H1 (cell line): ENCODE measurements at regions not wholly inside any gene's neighbourhood (a gene's known extent, or its start where the extent isn't known, plus 50 kb on each side); places are given as distances from the start of the nearest gene placed in this dataset.

Experiments
- CTCF ChIA-PET: fragments of 300-600 bp; sonication (Branson Sonifier 250); formaldehyde crosslinking; loops from one replicate; lab custom pipeline; 2021; ENCODE audit not compliant: partially characterized antibody; lab: Charles Lee
- POLR2A ChIA-PET: fragments of 300-600 bp; sonication (Branson Sonifier 250); formaldehyde crosslinking; loops from one replicate; lab custom pipeline; 2021; ENCODE audit warnings: inconsistent platforms; ENCODE audit not compliant: partially characterized antibody; lab: Charles Lee
- DNase-seq, 2 experiments: peaks; one replicate each; pipeline versions ENCODE4 v3.0.0 to v3.0.0-alpha.2; 2010 to 2022; ENCODE audit warnings: low spot score in 2 of 2, low read depth in 1 of 2, mixed read lengths in 1 of 2
- FAIRE-seq: peaks from 2 replicates; lab custom pipeline; 2011; peaks lifted over from hg19 to GRCh38; lab: Jason Lieb, UNC
- H2AFZ ChIP-seq: 2 replicates; pipeline ENCODE4 v1.8.1; 2012; ENCODE audit warnings: low read length, inconsistent platforms
- H2AK5ac ChIP-seq: 2 replicates; pipeline ENCODE4 v1.6.1; 2013; ENCODE audit warnings: low read depth, low read length
- H2BK120ac ChIP-seq: replicated peaks from 2 replicates; pipeline ENCODE3; 2013; ENCODE audit warnings: low read depth, low read length, inconsistent platforms
- H2BK12ac ChIP-seq: 2 replicates; pipeline ENCODE4 v1.6.1; 2013; ENCODE audit warnings: low read depth, low read length
- H2BK15ac ChIP-seq: 2 replicates; pipeline ENCODE4 v1.6.1; 2013; ENCODE audit warnings: low read length
- H2BK20ac ChIP-seq: 2 replicates; pipeline ENCODE4 v1.6.1; 2013; ENCODE audit warnings: low read length
- H2BK5ac ChIP-seq: 2 replicates; pipeline ENCODE4 v1.6.1; 2013; ENCODE audit warnings: low read depth, low read length
- H3K14ac ChIP-seq: 2 replicates; pipeline ENCODE4 v1.6.1; 2013; ENCODE audit warnings: inconsistent platforms; ENCODE audit not compliant: insufficient read length
- H3K18ac ChIP-seq: 2 replicates; pipeline ENCODE4 v1.6.1; 2013; ENCODE audit warnings: low read length; ENCODE audit errors: extremely low read depth
- H3K23ac ChIP-seq: 2 replicates; pipeline ENCODE4 v1.6.1; 2013; ENCODE audit warnings: inconsistent platforms; ENCODE audit not compliant: insufficient read length
- H3K23me2 ChIP-seq: 2 replicates; pipeline ENCODE4 v1.6.1; 2013; ENCODE audit warnings: low read depth, low read length
- H3K27ac ChIP-seq: 2 replicates; pipeline ENCODE4 v1.6.1; 2011; ENCODE audit warnings: low read depth, low read length, inconsistent platforms
- H3K27me3 ChIP-seq, 4 experiments: replicated peaks in 1 of 4; 1 replicate in 1 of 4; 2 replicates in 3 of 4; pipeline versions ENCODE4 v1.6.1 to v1.8.1; 2011 to 2013; ENCODE audit warnings: low read length in 3 of 4, mild to moderate bottlenecking in 3 of 4, inconsistent platforms in 2 of 4, mixed read lengths in 2 of 4, moderate library complexity in 1 of 4; ENCODE audit not compliant: control insufficient read depth in 3 of 4, insufficient read depth in 3 of 4; ENCODE audit errors: extremely low read depth in 1 of 4
- H3K36me3 ChIP-seq, 4 experiments: 2 replicates each; pipeline versions ENCODE4 v1.6.1 to v1.8.1; 2011 to 2013; ENCODE audit warnings: mild to moderate bottlenecking in 4 of 4, low read length in 3 of 4, moderate library complexity in 2 of 4, control low read depth in 1 of 4, inconsistent platforms in 1 of 4; ENCODE audit not compliant: insufficient read depth in 4 of 4, control insufficient read depth in 2 of 4
- H3K4ac ChIP-seq: replicated peaks from 2 replicates; pipeline ENCODE3; 2013; ENCODE audit warnings: low read length, low read depth, mixed read lengths, inconsistent platforms; ENCODE audit not compliant: insufficient read length
- H3K4me1 ChIP-seq, 4 experiments: replicated peaks in 1 of 4; 1 replicate in 1 of 4; 2 replicates in 3 of 4; pipeline versions ENCODE4 v1.6.1 to v1.8.1; 2011 to 2013; ENCODE audit warnings: low read length in 3 of 4, inconsistent platforms in 2 of 4, mixed read lengths in 1 of 4; ENCODE audit not compliant: insufficient read depth in 4 of 4, control insufficient read depth in 3 of 4
- H3K4me2 ChIP-seq, 2 experiments: 2 replicates each; pipeline versions ENCODE4 v1.6.1 to v1.8.1; 2011 to 2013; ENCODE audit warnings: low read depth in 2 of 2, low read length in 2 of 2, control low read depth in 1 of 2, inconsistent platforms in 1 of 2, mild to moderate bottlenecking in 1 of 2; ENCODE audit not compliant: insufficient read depth in 1 of 2
- H3K4me3 ChIP-seq, 4 experiments: fragments of 200-600, 300-600 bp in 1 of 4; sonication (generic), shearing (Covaris generic), sonication (Bioruptor Twin) in 1 of 4; 2 replicates each; pipeline versions ENCODE4 v1.5.1 to v1.8.1; 2011 to 2016; ENCODE audit warnings: low read length in 4 of 4, low read depth in 3 of 4, control low read depth in 2 of 4, inconsistent platforms in 2 of 4, mild to moderate bottlenecking in 2 of 4, mixed read lengths in 1 of 4, moderate library complexity in 1 of 4; ENCODE audit not compliant: insufficient read depth in 2 of 4; ENCODE audit errors: extremely low read depth in 1 of 4
- H3K56ac ChIP-seq: replicated peaks from 2 replicates; pipeline ENCODE3; 2013; ENCODE audit warnings: low read depth, mild to moderate bottlenecking, mixed read lengths, low read length, inconsistent platforms; ENCODE audit not compliant: insufficient read length
- H3K79me1 ChIP-seq: 2 replicates; pipeline ENCODE4 v1.6.1; 2013; ENCODE audit warnings: low read depth, low read length, control low read depth
- H3K79me2 ChIP-seq, 2 experiments: 2 replicates each; pipeline versions ENCODE4 v1.6.1 to v1.8.1; 2012 to 2013; ENCODE audit warnings: low read length in 2 of 2, mild to moderate bottlenecking in 2 of 2, inconsistent platforms in 1 of 2; ENCODE audit not compliant: insufficient read depth in 2 of 2, control insufficient read depth in 1 of 2
- H3K9ac ChIP-seq, 4 experiments: replicated peaks in 1 of 4; 1 replicate in 1 of 4; 2 replicates in 3 of 4; pipeline versions ENCODE4 v1.6.1 to v1.8.1; 2011 to 2013; ENCODE audit warnings: low read depth in 3 of 4, low read length in 3 of 4, control low read depth in 2 of 4, mild to moderate bottlenecking in 2 of 4, moderate library complexity in 2 of 4, inconsistent platforms in 1 of 4; ENCODE audit errors: extremely low read depth in 1 of 4
- H3K9me3 ChIP-seq, 2 experiments: 2 replicates each; pipeline versions ENCODE4 v1.6.1 to v1.8.1; 2012 to 2013; ENCODE audit warnings: mild to moderate bottlenecking in 2 of 2, moderate library complexity in 2 of 2, control low read depth in 1 of 2, inconsistent platforms in 1 of 2, low read depth in 1 of 2, low read length in 1 of 2, mixed read lengths in 1 of 2; ENCODE audit not compliant: insufficient read depth in 2 of 2
- H4K20me1 ChIP-seq, 2 experiments: replicated peaks in 1 of 2; 2 replicates each; pipeline versions ENCODE3 to v1.8.1; 2011 to 2013; ENCODE audit warnings: inconsistent platforms in 2 of 2, low read length in 2 of 2, mild to moderate bottlenecking in 1 of 2; ENCODE audit not compliant: insufficient read depth in 2 of 2, control insufficient read depth in 1 of 2
- H4K5ac ChIP-seq: 2 replicates; pipeline ENCODE4 v1.6.1; 2013; ENCODE audit warnings: low read length, low read depth, mixed read lengths, inconsistent platforms; ENCODE audit not compliant: insufficient read length
- H4K8ac ChIP-seq: 2 replicates; pipeline ENCODE4 v1.8.0; 2013; ENCODE audit warnings: mild to moderate bottlenecking, moderate library complexity, low read length, inconsistent platforms; ENCODE audit not compliant: insufficient read depth; ENCODE audit errors: extremely low read depth
- H4K91ac ChIP-seq: replicated peaks from 2 replicates; pipeline ENCODE3; 2013; ENCODE audit warnings: low read length, mixed read lengths, inconsistent platforms; ENCODE audit not compliant: insufficient read length
- BRCA1 ChIP-seq: IDR thresholded peaks from 2 replicates; pipeline ENCODE4 v1.6.1; 2012; ENCODE audit warnings: low read depth, low read length, improper control_type of control experiment
- JUND ChIP-seq: IDR thresholded peaks from 2 replicates; pipeline ENCODE4 v1.6.1; 2011; ENCODE audit warnings: mild to moderate bottlenecking, improper control_type of control experiment, low read length
- MAFK ChIP-seq: IDR thresholded peaks from 2 replicates; pipeline ENCODE4 v1.6.1; 2012; ENCODE audit warnings: low read depth, mild to moderate bottlenecking, improper control_type of control experiment, low read length
- RFX5 ChIP-seq: IDR thresholded peaks from 2 replicates; pipeline ENCODE4 v1.6.1; 2011; ENCODE audit warnings: low read depth, low read length, improper control_type of control experiment, borderline replicate concordance
- SIRT6 ChIP-seq: IDR thresholded peaks from one replicate; pipeline ENCODE4 v1.7.1; 2012; ENCODE audit warnings: low read length, inconsistent platforms
- YY1 ChIP-seq: IDR thresholded peaks from 2 replicates; pipeline ENCODE4 v1.6.1; 2011; ENCODE audit warnings: low read depth, mild to moderate bottlenecking, low read length
- ZNF274 ChIP-seq: IDR thresholded peaks from 2 replicates; pipeline ENCODE4 v1.7.0; 2012; ENCODE audit warnings: low read length, borderline replicate concordance; ENCODE audit errors: extremely low read depth
- WGBS, 2 experiments: shearing (Covaris generic) in 1 of 2; methylation state at CpG; one replicate each; pipeline versions ENCODE4 v1.1.6 to v1.1.7; 2013 to 2015; ENCODE audit warnings: low lambda C conversion rate in 2 of 2, mixed read lengths in 2 of 2, inconsistent platforms in 1 of 2, low coverage in 1 of 2, missing lambda C conversion rate in 1 of 2; ENCODE audit not compliant: insufficient replicate concordance in 2 of 2, insufficient coverage in 1 of 2, insufficient read length in 1 of 2; ENCODE audit errors: extremely low coverage in 1 of 2, missing lambda C conversion rate in 1 of 2; 5-methylcytosine and 5-hydroxymethylcytosine counted together
- TF ChIP-seq, protein P1 (sequence below): IDR thresholded peaks from 2 replicates; pipeline ENCODE4 v1.6.1; 2012; ENCODE audit warnings: inconsistent platforms
- TF ChIP-seq, protein P2 (sequence below): IDR thresholded peaks from 2 replicates; pipeline ENCODE4 v1.6.1; 2012; ENCODE audit warnings: inconsistent platforms

DNA sequence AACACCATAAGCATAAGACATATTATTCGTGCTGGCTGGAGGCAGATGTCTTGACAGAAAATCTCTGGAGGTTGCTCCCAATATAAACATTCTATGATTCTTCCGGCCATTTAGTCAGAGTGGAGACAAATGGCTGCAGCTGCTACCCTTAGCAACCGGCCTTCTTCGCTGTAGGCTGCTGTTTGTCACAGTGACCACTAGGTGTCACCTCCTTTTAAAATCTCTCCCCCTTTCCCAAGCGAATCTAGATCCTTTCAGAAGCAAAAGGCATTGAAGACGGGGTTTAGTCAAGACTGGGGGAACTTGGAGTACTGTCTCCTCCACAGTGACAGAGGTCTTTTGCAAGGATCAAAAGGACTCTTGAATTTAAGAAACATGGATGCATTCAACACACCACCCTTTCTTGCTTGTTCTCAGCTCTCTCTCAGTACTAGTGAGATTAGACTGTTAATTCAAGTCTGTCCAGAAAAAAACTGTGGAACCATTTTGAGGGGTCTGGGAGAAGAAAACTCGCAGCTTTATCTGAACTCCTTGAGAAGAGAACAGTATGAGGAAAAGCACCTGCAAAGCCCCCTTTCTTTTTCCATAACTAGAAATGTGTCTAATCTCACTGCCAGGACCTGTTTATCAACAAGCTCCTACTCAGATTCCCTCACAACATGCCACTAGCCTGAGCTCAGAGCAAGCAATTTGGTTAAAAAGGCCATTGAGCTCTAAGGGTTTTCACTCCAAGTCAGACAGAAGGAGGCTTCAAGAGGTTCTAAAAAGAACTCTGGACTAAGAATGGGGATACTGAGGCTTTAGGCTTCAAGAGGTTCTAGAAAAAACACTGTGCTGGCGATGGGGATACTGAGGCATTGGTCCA, 408.3 kb upstream of the PLXNA2 start:
- H3K36me3 ChIP-seq: no peaks in the 10 kb centered on the region
- H2BK15ac ChIP-seq: no peak overlapping the region
- H2BK5ac ChIP-seq: no peak overlapping the region
- H4K5ac ChIP-seq: no peak overlapping the region
- peak; percentile 25 to 53 for DNase-seq
- H3K4ac ChIP-seq: no peak overlapping the region
- H2BK20ac ChIP-seq: peak overlapping the region; percentile 73
- no peaks in the 10 kb centered on the region for H3K9me3 ChIP-seq
- no peak overlapping the region for H3K27ac ChIP-seq
- no peak overlapping the region for H3K23ac ChIP-seq
- CTCF ChIA-PET: interaction anchor here (0.6 to 2.9 kb wide), 59 partner anchors 9 to 861 kb away, joined by 3 to 26 read pairs (median 4); no protein-coding TSS in a partner anchor
- no peak overlapping the region for H3K4me3 ChIP-seq
- H2AFZ ChIP-seq: 0 out of 2 replicates have a peak overlapping the region, but pooled peaks have one; percentile 54
- no peaks in the 10 kb centered on the region for H3K79me1 ChIP-seq
- H3K79me2 ChIP-seq: no peaks in the 10 kb centered on the region
- no peak overlapping the region for H3K9ac ChIP-seq
- H3K4me1 ChIP-seq: no peaks in the 10 kb centered on the region
- H4K91ac ChIP-seq: no peak overlapping the region
- H3K14ac ChIP-seq: no peak overlapping the region
- peak; percentile 98 for FAIRE-seq
- 0 out of 2 replicates have a peak overlapping the region, but pooled peaks have one; percentile 24 for H3K18ac ChIP-seq
- 43% methylated on average over 8 of the region's 8 CpGs; no CpG with 5 or more reads in 1 of the 2 experiments for WGBS, 2 experiments
- H3K56ac ChIP-seq: no peak overlapping the region
- H2BK120ac ChIP-seq: no peak overlapping the region
- no peaks in the 10 kb centered on the region; the same call in 1 of the 2 replicates for H3K23me2 ChIP-seq
- H4K8ac ChIP-seq: no peak overlapping the region
- no peaks in the 10 kb centered on the region for H4K20me1 ChIP-seq
- POLR2A ChIA-PET: no interaction called here
- H3K4me2 ChIP-seq: no peak overlapping the region
- no peak overlapping the region for H2AK5ac ChIP-seq
- H3K27me3 ChIP-seq: no peaks in the 10 kb centered on the region; a peak in 1 of 7 replicates
- no peak overlapping the region for H2BK12ac ChIP-seq
- TF ChIP-seq RFX5 (no peak), YY1 (peak; percentile 77), MAFK (no peak), ZNF274 (no peak), BRCA1 (no peak), SIRT6 (no peak), JUND (0 out of 2 replicates have a peak, but pooled peaks have one; percentile 16)
- TF ChIP-seq, protein P1, sequence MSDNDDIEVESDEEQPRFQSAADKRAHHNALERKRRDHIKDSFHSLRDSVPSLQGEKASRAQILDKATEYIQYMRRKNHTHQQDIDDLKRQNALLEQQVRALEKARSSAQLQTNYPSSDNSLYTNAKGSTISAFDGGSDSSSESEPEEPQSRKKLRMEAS: no peak
- TF ChIP-seq, protein P2, sequence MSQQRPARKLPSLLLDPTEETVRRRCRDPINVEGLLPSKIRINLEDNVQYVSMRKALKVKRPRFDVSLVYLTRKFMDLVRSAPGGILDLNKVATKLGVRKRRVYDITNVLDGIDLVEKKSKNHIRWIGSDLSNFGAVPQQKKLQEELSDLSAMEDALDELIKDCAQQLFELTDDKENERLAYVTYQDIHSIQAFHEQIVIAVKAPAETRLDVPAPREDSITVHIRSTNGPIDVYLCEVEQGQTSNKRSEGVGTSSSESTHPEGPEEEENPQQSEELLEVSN: no peak
